RWPE1 (cell line): ENCODE measurements at regions not wholly inside any gene's neighbourhood (a gene's known extent, or its start where the extent isn't known, plus 50 kb on each side); places are given as distances from the start of the nearest gene placed in this dataset.

Source experiments
- CTCF ChIA-PET: fragments of 350-600 bp; sonication (Branson Sonifier 250); formaldehyde crosslinking; extraction: SDS; loops from one replicate; lab custom pipeline; 2021; lab: Yijun Ruan, JAX
- POLR2A ChIA-PET: fragments of 400-600 bp; formaldehyde crosslinking; extraction: SDS; loops from one replicate; lab custom pipeline; 2020; ENCODE audit warnings: antibody characterized with exemption; ENCODE audit not compliant: low non-redundant PET; lab: Yijun Ruan, JAX
- DNase-seq: peaks from one replicate; pipeline ENCODE4 v3.0.0; 2012; ENCODE audit warnings: low spot score
- H3K27ac ChIP-seq: fragments of 450-650 bp; 2 replicates; pipeline ENCODE4 v1.5.1; 2017
- TF ChIP-seq, protein P1 (sequence below): fragments of 450-650 bp; conservative IDR thresholded peaks from 2 replicates; pipeline ENCODE4 v1.5.1; 2017; ENCODE audit warnings: low read depth, mild to moderate bottlenecking

DNA sequence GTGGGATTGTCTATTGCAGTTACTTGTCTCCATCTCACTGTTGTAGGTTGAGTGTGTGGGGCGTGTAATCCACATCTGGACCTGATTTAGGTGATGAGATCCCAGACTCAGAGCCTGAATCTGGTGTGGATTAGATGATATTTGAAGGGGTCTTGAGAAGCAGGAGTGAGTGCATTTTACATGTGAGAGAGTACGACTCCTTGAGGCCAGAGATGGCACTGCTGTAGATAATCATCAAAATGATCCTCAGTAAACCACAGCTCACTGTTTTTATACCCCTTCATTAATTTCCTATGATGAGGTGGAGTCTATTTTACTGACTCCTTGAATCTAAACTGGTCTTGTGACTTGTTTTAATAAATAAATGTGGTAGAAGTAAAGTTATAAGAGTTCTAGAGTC, 732.5 kb downstream of the KCNJ2 start:
- no peak for DNase-seq
- POLR2A ChIA-PET: no interaction called here
- CTCF ChIA-PET: no interaction called here

DNA sequence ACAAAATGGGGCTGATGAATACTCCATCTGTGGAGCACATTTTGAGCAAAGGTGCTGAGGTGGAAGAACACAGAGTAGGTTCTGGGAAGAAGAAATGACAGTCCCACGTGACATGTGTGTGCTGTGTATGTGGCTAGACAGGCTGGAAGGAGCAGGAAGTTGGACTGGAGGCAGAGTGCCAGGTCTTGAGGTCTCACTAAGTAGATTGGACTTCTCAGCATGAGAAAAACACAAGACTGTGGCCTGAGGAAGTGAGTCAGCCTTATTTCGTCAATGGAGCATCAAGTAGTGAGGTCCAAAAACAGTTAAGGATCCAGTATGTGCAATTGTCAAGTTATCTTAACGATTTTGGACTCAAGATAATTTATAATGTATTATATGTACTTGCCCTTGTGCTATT, 736.5 kb downstream of the KCNJ2 start:
- ChIA-PET CTCF (no interaction called here), POLR2A (no interaction called here)
- TF ChIP-seq, protein P1, sequence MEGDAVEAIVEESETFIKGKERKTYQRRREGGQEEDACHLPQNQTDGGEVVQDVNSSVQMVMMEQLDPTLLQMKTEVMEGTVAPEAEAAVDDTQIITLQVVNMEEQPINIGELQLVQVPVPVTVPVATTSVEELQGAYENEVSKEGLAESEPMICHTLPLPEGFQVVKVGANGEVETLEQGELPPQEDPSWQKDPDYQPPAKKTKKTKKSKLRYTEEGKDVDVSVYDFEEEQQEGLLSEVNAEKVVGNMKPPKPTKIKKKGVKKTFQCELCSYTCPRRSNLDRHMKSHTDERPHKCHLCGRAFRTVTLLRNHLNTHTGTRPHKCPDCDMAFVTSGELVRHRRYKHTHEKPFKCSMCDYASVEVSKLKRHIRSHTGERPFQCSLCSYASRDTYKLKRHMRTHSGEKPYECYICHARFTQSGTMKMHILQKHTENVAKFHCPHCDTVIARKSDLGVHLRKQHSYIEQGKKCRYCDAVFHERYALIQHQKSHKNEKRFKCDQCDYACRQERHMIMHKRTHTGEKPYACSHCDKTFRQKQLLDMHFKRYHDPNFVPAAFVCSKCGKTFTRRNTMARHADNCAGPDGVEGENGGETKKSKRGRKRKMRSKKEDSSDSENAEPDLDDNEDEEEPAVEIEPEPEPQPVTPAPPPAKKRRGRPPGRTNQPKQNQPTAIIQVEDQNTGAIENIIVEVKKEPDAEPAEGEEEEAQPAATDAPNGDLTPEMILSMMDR: no peak
- peak overlapping the region; percentile 17; the same call in 1 of the 2 replicates for H3K27ac ChIP-seq
- DNase-seq: peak; percentile 46

More for the DNA sequence above, 732.5 kb downstream of the KCNJ2 start:
- no peak overlapping the region for H3K27ac ChIP-seq
- TF ChIP-seq, protein P1: no peak

DNA sequence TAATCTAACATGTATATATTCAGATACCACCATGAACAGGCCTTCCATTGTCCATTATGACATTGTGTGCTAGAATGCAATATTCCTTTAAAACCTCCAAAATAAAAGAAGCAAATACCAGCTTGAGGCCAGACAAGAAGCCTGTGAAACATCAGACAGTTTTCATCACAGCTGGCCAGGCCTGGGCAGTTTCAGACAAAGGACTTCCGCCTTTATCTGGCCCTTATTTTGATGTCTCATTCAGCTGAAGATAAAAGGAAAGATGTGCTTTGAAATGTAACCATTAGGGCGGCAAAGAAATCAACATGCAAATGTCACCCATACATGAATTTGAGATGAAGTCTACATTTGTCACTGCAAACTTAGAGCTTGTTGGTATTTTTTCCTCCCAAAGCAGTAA, 737.5 kb downstream of the KCNJ2 start:
- POLR2A ChIA-PET: no interaction called here

DNA sequence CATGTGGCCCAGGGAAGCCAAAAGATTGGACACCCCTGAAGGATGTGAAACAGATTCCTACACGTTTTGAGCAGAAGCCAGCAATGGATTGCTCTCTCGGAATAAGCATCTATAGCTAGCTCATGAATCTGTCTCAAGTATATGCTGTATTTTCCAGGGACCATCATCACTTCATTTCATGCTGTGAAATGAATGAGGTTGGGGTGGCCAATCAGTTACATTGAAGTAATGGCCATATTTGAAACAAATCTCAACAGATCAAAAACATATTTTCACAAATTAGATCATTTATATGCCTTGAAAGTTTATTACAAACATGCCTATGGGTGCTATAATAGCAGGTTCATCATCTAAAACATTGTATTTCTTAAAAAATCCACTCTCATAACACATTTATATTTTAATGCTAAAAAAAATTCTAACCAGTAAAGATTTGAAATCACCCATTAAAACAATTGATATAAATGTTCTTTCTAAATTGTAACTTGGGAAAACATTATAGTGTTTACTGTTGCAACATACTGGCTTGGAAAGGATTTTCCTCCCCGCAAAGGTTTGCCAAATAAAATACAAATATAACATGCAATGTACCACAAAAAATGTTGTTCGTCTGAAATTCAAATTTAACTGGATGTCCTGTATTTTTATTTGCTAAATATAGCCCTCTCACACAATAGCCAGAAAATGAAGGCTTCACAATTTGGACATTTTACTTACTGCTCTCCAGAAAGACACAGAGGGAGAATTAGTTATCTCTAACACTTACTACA, 743.6 kb downstream of the KCNJ2 start:
- DNase-seq: no peak
- no peak overlapping the region for H3K27ac ChIP-seq
- POLR2A ChIA-PET: no interaction called here
- CTCF ChIA-PET: interaction anchor here (0.7 kb wide), 1 partner anchor 35 kb away, joined by 3 read pairs; no protein-coding TSS in a partner anchor
- TF ChIP-seq, protein P1: no peak

More for the DNA sequence above, 737.5 kb downstream of the KCNJ2 start:
- H3K27ac ChIP-seq: no peak overlapping the region
- no peak for DNase-seq
- CTCF ChIA-PET: no interaction called here
- TF ChIP-seq, protein P1: no peak

DNA sequence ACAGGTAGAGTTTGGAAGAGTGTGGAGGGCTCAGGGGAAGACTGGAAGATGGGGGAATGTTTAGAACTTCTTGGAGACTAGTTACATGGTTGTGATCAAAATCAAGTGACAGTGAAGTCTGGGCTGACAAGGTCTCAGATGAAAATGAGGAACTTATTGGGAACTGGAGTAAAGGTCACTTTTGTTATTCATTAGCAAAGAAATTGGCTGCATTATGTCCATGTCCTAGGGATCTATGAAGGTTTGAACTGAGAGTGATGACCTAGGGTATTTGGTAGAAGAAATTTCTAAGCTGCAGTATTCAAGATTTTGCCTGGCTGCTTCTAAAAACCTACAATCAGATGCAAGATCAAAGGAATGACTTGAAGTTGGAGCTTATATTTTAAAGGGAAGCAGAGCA, 747.1 kb downstream of the KCNJ2 start:
- no peak for DNase-seq
- no peak overlapping the region for H3K27ac ChIP-seq
- POLR2A ChIA-PET: no interaction called here
- CTCF ChIA-PET: interaction anchor here (0.6 kb wide), 1 partner anchor 1649 kb away, joined by 3 read pairs; no protein-coding TSS in a partner anchor
- TF ChIP-seq, protein P1: no peak

DNA sequence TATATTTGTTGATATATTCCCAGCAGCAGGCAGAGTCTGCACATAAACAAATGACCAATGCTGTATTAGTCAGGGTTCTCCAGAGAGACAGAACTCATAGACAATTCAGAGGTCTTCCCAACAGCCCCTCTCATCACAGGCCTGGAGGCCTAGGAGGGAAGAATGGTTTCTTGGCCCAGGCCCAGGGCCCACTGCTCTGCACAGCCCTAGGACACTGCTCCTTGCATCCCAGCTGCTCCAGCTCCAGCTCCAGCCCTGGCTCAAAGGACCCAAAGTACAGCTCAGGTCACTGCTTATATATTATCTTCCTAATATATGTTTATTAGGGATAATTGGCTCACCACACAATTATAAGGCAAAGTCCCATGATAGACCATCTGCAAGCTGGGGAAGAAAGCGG, 749.9 kb downstream of the KCNJ2 start:
- ChIA-PET CTCF (no interaction called here), POLR2A (no interaction called here)
- TF ChIP-seq, protein P1: no peak
- DNase-seq: no peak
- H3K27ac ChIP-seq: no peak overlapping the region
